K562 (cell line): ENCODE measurements at regions not wholly inside any gene's neighbourhood (a gene's known extent, or its start where the extent isn't known, plus 50 kb on each side); places are given as distances from the start of the nearest gene placed in this dataset.
"Not testable (repeated sequence)": the region's sequence is repeated elsewhere in the genome, so short reads cannot be mapped to it uniquely, and the experiment has no call there.

ENCODE experiments used
- ATAC-seq: fragments of 200-7000 bp; cut with Tn5 transposase; 3 replicates; pipeline ENCODE4 v1.9.1; 2020; ENCODE audit warnings: moderate library complexity
- BruUV-seq: library from RNA; stranded (reverse); fragments of 400-500 nt; replicated peaks from 2 replicates; lab custom pipeline; 2021; lab: Mats Ljungman, UMichigan
- CTCF ChIA-PET: fragments of 300-600 bp; formaldehyde crosslinking; extraction: SDS; loops from one replicate; lab custom pipeline; 2021; ENCODE audit warnings: low intra/inter-chr PET ratio; lab: Yijun Ruan, JAX
- POLR2A ChIA-PET: fragments of 300-600, 350-650 bp; sonication (Branson Sonifier 250); formaldehyde crosslinking; extraction: SDS; loops from one replicate; lab custom pipeline; 2021; ENCODE audit warnings: antibody characterized with exemption, inconsistent platforms; lab: Yijun Ruan, JAX
- DNase-seq, 4 experiments: peaks; one replicate each; pipeline versions ENCODE4 v3.0.0 to v3.0.0-alpha.2; 2011 to 2018; ENCODE audit warnings: low spot score in 3 of 4, mixed read lengths in 3 of 4; ENCODE audit errors: extremely low read depth in 1 of 4
- FAIRE-seq: peaks from 2 replicates; lab custom pipeline; 2011; peaks lifted over from hg19 to GRCh38; lab: Jason Lieb, UNC
- H2AFZ ChIP-seq: 2 replicates; pipeline ENCODE4 v1.6.0; 2011; ENCODE audit warnings: low read depth, low read length, control low read depth, inconsistent platforms
- H3K27ac ChIP-seq: fragments of 200-600 bp; 3 replicates; pipeline ENCODE4 v1.8.0; 2011; ENCODE audit warnings: low read depth, mild to moderate bottlenecking, control low read depth, inconsistent platforms, low read length, moderate library complexity, mixed read lengths; ENCODE audit errors: extremely low read depth
- H3K27me3 ChIP-seq, 2 experiments: fragments of 300-600 bp in 1 of 2; 2 replicates in 1 of 2; 3 replicates in 1 of 2; pipeline versions ENCODE4 v1.6.0 to v1.8.0; 2011; ENCODE audit warnings: inconsistent platforms in 2 of 2, low read length in 2 of 2, mild to moderate bottlenecking in 1 of 2, mixed read lengths in 1 of 2, moderate library complexity in 1 of 2; ENCODE audit not compliant: control insufficient read depth in 2 of 2, insufficient read depth in 2 of 2
- H3K36me3 ChIP-seq: fragments of 300-600 bp; 3 replicates; pipeline ENCODE4 v1.8.0; 2011; ENCODE audit warnings: mild to moderate bottlenecking, low read length, inconsistent platforms; ENCODE audit not compliant: control insufficient read depth, insufficient read depth
- H3K4me1 ChIP-seq, 2 experiments: fragments of 200-600 bp in 1 of 2; replicated peaks in 1 of 2; 2 replicates in 1 of 2; 3 replicates in 1 of 2; pipeline versions ENCODE4 v1.5.1 to v1.8.0; 2011; ENCODE audit warnings: inconsistent platforms in 2 of 2, low read length in 2 of 2, mild to moderate bottlenecking in 1 of 2, mixed read lengths in 1 of 2, moderate library complexity in 1 of 2; ENCODE audit not compliant: control insufficient read depth in 2 of 2, insufficient read depth in 2 of 2
- H3K4me2 ChIP-seq: 2 replicates; pipeline ENCODE4 v1.6.1; 2011; ENCODE audit warnings: low read length, control low read depth, inconsistent platforms, mixed read lengths; ENCODE audit not compliant: insufficient read depth
- H3K4me3 ChIP-seq: fragments of 200-600 bp; sonication (generic), shearing (Covaris generic); 2 replicates; pipeline ENCODE4 v1.5.1; 2016; ENCODE audit warnings: control low read depth, inconsistent platforms
- H3K79me2 ChIP-seq: fragments of 200-600 bp; 3 replicates; pipeline ENCODE4 v1.8.0; 2011; ENCODE audit warnings: low read length, inconsistent platforms; ENCODE audit not compliant: control insufficient read depth, insufficient read depth
- H3K9ac ChIP-seq, 2 experiments: 2 replicates each; pipeline versions ENCODE4 v1.6.0 to v1.6.1; 2011; ENCODE audit warnings: low read depth in 2 of 2, low read length in 2 of 2, control low read depth in 1 of 2, inconsistent platforms in 1 of 2, mild to moderate bottlenecking in 1 of 2, mixed read lengths in 1 of 2; ENCODE audit not compliant: insufficient read depth in 1 of 2
- H3K9me1 ChIP-seq: one replicate; pipeline ENCODE4 v1.6.0; 2011; ENCODE audit warnings: inconsistent platforms, mild to moderate bottlenecking, low read length, moderate library complexity; ENCODE audit not compliant: control insufficient read depth, insufficient read depth
- H3K9me3 ChIP-seq: replicated peaks from 2 replicates; pipeline ENCODE4 v1.5.1; 2011; ENCODE audit warnings: low read depth, low read length, inconsistent platforms; ENCODE audit not compliant: control insufficient read depth, insufficient read depth
- H4K20me1 ChIP-seq: replicated peaks from 2 replicates; pipeline ENCODE4 v1.6.1; 2011; ENCODE audit warnings: low read length, inconsistent platforms, mixed read lengths; ENCODE audit not compliant: control insufficient read depth, insufficient read depth
- CEBPZ ChIP-seq: fragments of 150-350 bp; IDR thresholded peaks from 2 replicates; pipeline ENCODE4 v1.6.1; 2014; ENCODE audit warnings: low read depth, mild to moderate bottlenecking, low read length, borderline replicate concordance
- COPS2 ChIP-seq: fragments of 450-650 bp; conservative IDR thresholded peaks from 2 replicates; pipeline ENCODE4 v1.6.1; 2016; ENCODE audit warnings: mild to moderate bottlenecking, moderate library complexity
- FOS ChIP-seq: IDR thresholded peaks from 3 replicates; pipeline ENCODE4 v1.6.1; 2011; ENCODE audit not compliant: insufficient read length; ENCODE audit errors: extremely low read depth
- HDAC2 ChIP-seq: fragments of 450-650 bp; IDR thresholded peaks from 2 replicates; pipeline ENCODE4 v1.6.1; 2016; ENCODE audit warnings: mild to moderate bottlenecking
- MIER1 ChIP-seq: fragments of 450-650 bp; IDR thresholded peaks from 2 replicates; pipeline ENCODE4 v1.6.1; 2016; ENCODE audit warnings: antibody characterized with exemption, mild to moderate bottlenecking, low read depth
- NRF1 ChIP-seq, 2 experiments: fragments of 450-650 bp; IDR thresholded peaks in 1 of 2; conservative IDR thresholded peaks in 1 of 2; 2 replicates each; pipeline ENCODE4 v1.6.1; 2014; ENCODE audit warnings: mild to moderate bottlenecking in 2 of 2
- RBM25 ChIP-seq: fragments of 200-400 bp; formaldehyde crosslinking; IDR thresholded peaks from 2 replicates; pipeline ENCODE4 v1.6.1; 2018; ENCODE audit warnings: low read length, low read depth, moderate library complexity; ENCODE audit not compliant: severe bottlenecking
- SUPT5H ChIP-seq: fragments of 450-650 bp; IDR thresholded peaks from 2 replicates; pipeline ENCODE4 v1.6.1; 2016
- ZNF274 ChIP-seq: IDR thresholded peaks from 2 replicates; pipeline ENCODE4 v1.6.1; 2011; ENCODE audit warnings: low read depth, mild to moderate bottlenecking, low read length, moderate library complexity, borderline replicate concordance
- ZNF311 ChIP-seq: fragments of 250-450 bp; sonication (Bioruptor Pico); IDR thresholded peaks from 2 replicates; pipeline ENCODE4 v1.4.0; 2020; ENCODE audit warnings: mild to moderate bottlenecking, moderate library complexity
- ZNF324 ChIP-seq: fragments of 250-450 bp; sonication (Bioruptor Pico); IDR thresholded peaks from 2 replicates; pipeline ENCODE4 v1.4.0; 2020; ENCODE audit warnings: mild to moderate bottlenecking
- ZNF77 ChIP-seq: fragments of 250-450 bp; sonication (Bioruptor Pico); IDR thresholded peaks from 2 replicates; pipeline ENCODE4 v1.5.0; 2020
- ZNF79 ChIP-seq: fragments of 250-450 bp; sonication (Bioruptor Pico); IDR thresholded peaks from 2 replicates; pipeline ENCODE4 v1.4.0; 2020; ENCODE audit warnings: low read depth, mild to moderate bottlenecking, moderate library complexity
- WGBS: fragments of 100-300 bp; shearing (Covaris generic); methylation state at CpG from one replicate; pipeline ENCODE4 v1.1.6; 2016; ENCODE audit warnings: low coverage, mixed read lengths; ENCODE audit not compliant: insufficient coverage; ENCODE audit errors: missing lambda C conversion rate; 5-methylcytosine and 5-hydroxymethylcytosine counted together
- in situ Hi-C: fragments of 300-500 bp; cut with MboI; formaldehyde crosslinking; loops from 4 replicates; pipeline ENCODE4 v1.15.0; 2018; ENCODE audit warnings: inconsistent platforms, mixed read lengths
- intact Hi-C: fragments of 100-400 bp; cut with micrococcal nuclease; formaldehyde crosslinking; loops from 2 replicates; pipeline ENCODE4 v1.14.2; 2022

GRCh38 chr6:9224539-9224938 lies 789.2 kb upstream of the SLC35B3 start (continued):
- no peak for TF ChIP-seq CEBPZ
- TF ChIP-seq ZNF274, result no peak
- no peak for TF ChIP-seq RBM25
- no peak for TF ChIP-seq ZNF324 (CRISPR knock-in tag)
- no peak for TF ChIP-seq MIER1
- no peak for TF ChIP-seq SUPT5H
- no peak for TF ChIP-seq HDAC2
- TF ChIP-seq ZNF311 (CRISPR knock-in tag), result no peak
- no peak for TF ChIP-seq FOS
- no peak for TF ChIP-seq ZNF77
- no peak for TF ChIP-seq NRF1 (conservative IDR thresholded peaks at IDR 0.05 in 1 of 2, IDR thresholded peaks at IDR 0.05 in 1 of 2)
- TF ChIP-seq COPS2, result no peak
- no peak for TF ChIP-seq ZNF79

DNA sequence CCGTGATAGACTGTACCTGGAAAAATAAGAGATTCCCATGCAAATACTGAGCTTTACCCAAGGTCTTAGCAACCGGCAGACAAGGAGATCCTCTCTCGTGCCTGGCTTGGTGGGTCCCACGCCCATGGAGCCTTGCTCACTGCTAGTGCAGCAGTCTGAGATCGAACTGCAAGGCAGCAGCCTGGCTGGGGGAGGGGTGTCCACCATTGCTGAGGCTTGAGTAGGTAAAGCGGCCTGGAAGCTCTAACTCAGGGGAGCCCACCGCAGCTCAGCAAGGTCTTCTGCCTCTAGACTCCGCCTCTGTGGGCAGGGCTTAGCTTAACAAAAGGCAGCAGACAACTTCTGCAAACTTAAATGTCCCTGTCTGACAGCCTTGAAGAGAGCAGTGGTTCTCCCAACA lies 778.4 kb upstream of the SLC35B3 start:
- H4K20me1 ChIP-seq, CTCF ChIA-PET, FAIRE-seq, H3K79me2 ChIP-seq, H3K9me1 ChIP-seq, H3K27me3 ChIP-seq, POLR2A ChIA-PET, intact Hi-C loops, H3K27ac ChIP-seq, H3K4me1 ChIP-seq, H3K9ac ChIP-seq, DNase-seq, H3K36me3 ChIP-seq, BruUV-seq, H3K9me3 ChIP-seq, H3K4me3 ChIP-seq, H3K4me2 ChIP-seq, H2AFZ ChIP-seq, ATAC-seq, in situ Hi-C loops: not testable (repeated sequence)
- 2% methylated on average over 7 of the region's 8 CpGs for WGBS
